NT2/D1 (cell line): ENCODE measurements at regions not wholly inside any gene's neighbourhood (a gene's known extent, or its start where the extent isn't known, plus 50 kb on each side); places are given as distances from the start of the nearest gene placed in this dataset.

Experiments
- SUZ12 ChIP-seq: IDR thresholded peaks from 2 replicates; pipeline ENCODE4 v1.6.1; 2011; ENCODE audit not compliant: insufficient read length, insufficient read depth; ENCODE audit errors: extremely low read depth
- YY1 ChIP-seq: IDR thresholded peaks from 2 replicates; pipeline ENCODE4 v1.6.1; 2011; ENCODE audit not compliant: insufficient read length, insufficient read depth
- ZNF274 ChIP-seq: IDR thresholded peaks from 2 replicates; pipeline ENCODE4 v1.6.1; 2011; ENCODE audit warnings: mild to moderate bottlenecking, low read depth, low read length

- TF ChIP-seq YY1 (no peak), ZNF274 (no peak), SUZ12 (no peak)
Observed at GRCh38 chr18:67662996-67663395, 146.5 kb upstream of the DSEL start.
